ENCODE measurements at regions not wholly inside any gene's neighbourhood (a gene's known extent, or its start where the extent isn't known, plus 50 kb on each side); places are given as distances from the start of the nearest gene placed in this dataset.

GRCh38 chr5:58108511-58108910 is 351.4 kb downstream of the PLK2 start:
- no peak for DNase-seq (ENCODE audit: low spot score)

GRCh38 chr5:58107704-58108103 is 352.2 kb downstream of the PLK2 start:
- no peak for DNase-seq (ENCODE audit: low spot score)

GRCh38 chr5:58106754-58107410 is 353.0 kb downstream of the PLK2 start:
- no peak for DNase-seq (ENCODE audit: low spot score)

- no peak for DNase-seq (ENCODE audit: low spot score)
Observed at GRCh38 chr5:58105836-58106235, 354.1 kb downstream of the PLK2 start.

- DNase-seq (ENCODE audit: low spot score), result no peak
Observed at GRCh38 chr5:58099257-58099656, 360.6 kb downstream of the PLK2 start.

GRCh38 chr5:58094031-58094430 is 365.9 kb downstream of the PLK2 start:
- DNase-seq (ENCODE audit: low spot score), result no peak

DNA sequence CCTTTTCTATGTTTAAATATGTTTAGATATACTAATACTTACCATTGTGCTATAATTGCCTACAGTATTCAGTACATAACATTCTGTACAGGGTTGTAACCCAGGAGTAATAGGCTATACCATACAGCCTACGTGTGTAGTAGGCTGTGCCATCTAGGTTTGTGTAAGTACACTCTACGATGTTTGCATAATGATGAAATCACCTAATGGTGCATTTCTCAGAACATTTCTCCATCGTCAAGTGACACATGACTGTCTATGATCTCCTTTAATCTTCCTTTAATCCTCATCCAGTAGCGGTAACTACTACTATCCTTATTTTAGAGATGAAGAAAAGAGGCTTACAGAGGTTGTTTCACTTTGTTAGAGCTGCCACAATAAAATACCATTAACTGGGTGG is 369.2 kb downstream of the PLK2 start:
- no peak for DNase-seq (ENCODE audit: low spot score)

DNA sequence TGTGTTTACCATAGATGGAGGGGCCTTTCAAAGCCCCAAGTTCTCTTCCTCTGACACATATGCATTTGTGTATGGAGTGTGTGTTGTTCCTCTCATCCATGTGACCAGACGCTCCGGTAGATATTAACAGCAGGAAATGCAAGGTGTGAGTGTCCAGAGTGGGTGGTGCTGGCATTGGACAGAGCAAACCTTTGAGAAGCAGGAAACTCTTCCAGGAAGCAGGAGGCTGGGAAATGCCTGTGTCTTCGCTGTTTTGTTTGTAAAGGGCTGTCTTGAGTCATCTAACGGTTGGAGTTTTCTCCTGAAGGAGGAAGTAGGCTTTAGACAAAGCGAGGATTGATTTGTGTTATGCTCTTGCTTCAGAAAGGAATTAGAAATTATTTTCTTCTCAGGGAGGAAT is 370.9 kb downstream of the PLK2 start:
- DNase-seq (ENCODE audit: low spot score), result no peak

DNA sequence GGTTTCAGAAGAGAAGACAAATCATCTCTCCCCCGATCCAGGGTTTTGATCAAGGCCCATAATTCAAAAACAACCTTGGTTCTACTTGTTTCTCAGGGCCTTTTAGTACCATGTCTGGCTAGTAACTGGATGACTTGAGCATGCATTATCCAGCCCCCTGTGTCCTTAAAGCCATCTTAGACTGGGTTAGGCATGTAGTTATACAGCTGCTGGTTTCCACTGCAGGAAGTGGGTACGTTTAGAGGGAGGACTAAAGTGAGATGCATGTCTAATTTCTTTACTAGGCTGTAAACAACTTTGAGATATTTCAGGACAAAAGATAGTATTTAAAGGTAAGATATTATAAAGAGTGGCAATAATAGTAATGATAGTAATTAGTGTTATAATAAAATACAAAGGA is 372.0 kb downstream of the PLK2 start:
- DNase-seq (ENCODE audit: low spot score), result no peak

DNA sequence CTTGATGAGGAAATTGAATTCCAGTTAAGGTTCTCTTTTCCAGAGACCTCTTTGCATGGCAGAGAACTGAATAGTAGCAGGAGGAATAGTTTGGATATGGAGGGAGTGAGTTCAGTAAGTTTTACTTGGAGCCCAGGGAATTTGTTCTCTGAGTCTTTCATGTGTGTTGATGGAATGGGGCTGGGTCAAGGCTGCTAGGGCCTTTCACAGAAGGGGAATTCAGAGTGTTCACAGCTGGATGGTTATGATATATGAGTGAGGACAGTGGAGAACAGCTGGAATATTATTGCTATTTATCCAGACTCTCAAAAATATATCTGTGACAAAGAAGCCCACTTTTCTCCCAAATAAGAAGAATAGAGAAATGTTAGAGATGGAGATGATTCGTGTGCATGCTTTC is 372.8 kb downstream of the PLK2 start:
- DNase-seq (ENCODE audit: low spot score), result no peak

DNA sequence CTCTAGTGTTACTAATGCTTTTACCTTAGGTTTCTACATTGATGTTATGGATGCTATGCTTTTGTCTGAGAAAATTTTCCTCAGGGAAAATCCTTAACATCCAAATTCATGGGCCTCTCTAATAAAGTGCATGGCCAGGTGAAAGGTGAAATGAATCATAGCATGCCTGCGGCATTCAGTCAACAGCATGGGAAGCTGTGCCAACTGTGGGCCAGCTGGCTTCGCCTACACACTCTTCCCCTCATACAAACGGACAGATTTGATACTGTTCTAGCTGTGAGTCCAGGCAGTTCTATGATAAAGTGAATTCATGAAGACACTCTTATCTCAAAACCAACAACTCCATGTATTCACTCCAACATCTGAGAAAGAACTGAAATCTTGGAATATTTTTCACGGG is 374.1 kb downstream of the PLK2 start:
- no peak for DNase-seq (ENCODE audit: low spot score)

DNA sequence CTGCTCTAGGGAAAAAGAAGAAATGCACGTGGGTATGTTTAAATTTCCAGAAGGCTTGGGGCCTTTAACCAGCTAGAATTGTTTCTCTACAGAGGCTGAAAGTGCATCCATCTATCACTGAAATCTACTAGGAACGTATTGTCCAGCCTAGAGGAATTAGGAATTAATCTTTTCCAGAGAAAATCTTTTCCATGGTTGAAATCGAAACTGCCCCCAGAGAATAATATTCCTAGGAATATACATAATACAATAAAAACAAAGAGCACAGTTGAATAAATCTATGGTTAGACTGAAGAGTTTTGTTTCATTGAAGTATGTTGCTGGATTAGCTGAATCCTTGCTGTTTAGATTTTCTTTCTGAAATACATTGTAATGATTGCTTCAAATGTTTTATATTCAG is 378.5 kb downstream of the PLK2 start:
- no peak for DNase-seq (ENCODE audit: low spot score)

GRCh38 chr5:58080573-58080972 is 379.3 kb downstream of the PLK2 start:
- no peak for DNase-seq (ENCODE audit: low spot score)

DNA sequence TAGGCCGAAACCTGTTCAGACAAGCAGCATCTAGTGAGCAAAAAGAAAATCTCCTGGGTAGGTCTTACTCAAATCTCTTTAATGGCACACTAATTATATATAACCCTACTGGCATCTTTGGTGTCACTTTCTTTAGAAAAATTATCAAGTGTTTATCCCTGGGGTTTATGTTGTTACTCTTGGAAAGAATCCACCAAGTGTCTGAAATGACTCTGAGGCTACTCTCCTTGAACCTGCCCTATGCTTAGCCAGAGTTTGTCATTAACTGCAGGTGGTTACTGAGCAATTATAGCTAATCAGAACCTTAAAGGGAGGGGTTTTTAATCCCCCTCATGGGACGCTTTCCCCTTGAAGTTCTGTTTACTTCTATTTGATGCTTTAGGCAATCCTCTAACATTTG is 381.9 kb downstream of the PLK2 start:
- DNase-seq (ENCODE audit: low spot score), result no peak

DNA sequence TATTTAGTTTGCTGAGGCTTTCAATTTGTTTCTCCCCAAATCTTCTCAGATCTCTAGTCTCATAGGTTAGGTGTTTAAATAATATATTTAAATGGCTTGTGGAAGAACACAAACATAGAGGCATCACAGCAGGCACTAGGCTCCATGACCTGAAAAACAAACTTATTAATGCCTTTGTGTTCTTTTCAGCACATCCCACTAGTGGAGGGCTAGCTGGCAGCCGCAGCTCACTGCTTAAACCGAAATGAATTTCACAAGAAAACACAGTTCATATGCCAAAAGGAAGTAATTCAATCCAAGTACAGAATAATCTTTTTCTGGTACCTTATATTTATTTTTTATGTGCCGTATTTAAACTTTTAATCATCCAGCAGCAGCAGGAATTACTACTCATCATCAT is 382.5 kb downstream of the PLK2 start:
- DNase-seq (ENCODE audit: low spot score), result no peak

DNA sequence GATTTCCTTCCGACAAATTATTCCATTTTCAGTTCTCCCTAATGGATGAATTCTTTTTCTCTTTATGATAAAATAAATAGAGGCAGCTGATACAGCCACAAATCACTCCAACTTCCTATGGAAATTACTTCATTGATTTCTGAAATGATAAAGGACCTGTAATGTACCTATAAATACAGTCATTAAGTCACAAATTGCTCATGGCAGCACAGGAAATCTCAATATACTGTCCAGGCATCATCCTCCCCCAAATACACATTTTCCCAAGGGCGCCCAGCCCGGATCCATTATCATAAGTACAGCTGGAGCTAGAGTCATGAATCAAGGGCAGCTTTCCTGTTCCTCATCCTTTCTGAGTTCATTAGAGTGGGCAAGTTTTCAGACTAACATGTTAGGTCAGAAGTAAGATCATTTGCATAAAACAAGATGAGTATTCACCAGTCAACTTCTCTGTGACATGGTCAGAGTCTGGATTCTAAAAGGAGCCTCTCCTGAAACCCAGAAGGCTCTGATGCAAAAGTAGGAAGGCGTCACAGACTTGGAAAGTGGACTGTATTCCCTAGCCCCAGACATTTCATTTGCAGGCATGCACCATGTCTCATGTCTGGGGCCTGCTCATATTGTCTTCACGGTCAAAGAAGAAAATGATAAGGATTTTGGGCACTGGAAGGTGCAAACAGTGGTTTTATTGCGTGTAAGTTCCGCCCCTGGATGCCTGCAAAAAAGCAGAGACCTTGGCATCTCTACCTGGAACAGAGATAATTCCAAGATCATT is 383.2 kb downstream of the PLK2 start:
- DNase-seq (ENCODE audit: low spot score), result no peak

DNA sequence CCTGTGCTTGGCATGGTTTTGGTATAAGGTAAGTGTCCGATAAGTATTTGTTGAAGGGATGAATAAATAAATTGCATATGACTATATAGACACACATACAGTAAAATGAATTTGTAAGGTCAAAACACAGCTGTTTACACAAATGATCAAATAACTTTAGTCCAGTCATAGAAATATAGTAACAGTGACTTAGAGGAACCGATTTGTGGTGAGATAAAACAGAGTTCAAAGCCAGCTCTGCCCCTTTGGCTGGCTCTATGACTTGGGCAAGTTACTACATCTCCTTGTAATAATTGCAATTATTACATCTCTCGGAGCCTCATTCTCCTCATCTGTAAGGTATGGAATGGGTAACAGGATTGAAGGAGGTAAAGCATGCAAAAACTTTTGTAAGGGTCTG is 384.0 kb downstream of the PLK2 start:
- DNase-seq (ENCODE audit: low spot score), result no peak

GRCh38 chr5:58074717-58075116 is 385.2 kb downstream of the PLK2 start:
- no peak for DNase-seq (ENCODE audit: low spot score)

GRCh38 chr5:58074222-58074621 is 385.7 kb downstream of the PLK2 start:
- no peak for DNase-seq (ENCODE audit: low spot score)

DNA sequence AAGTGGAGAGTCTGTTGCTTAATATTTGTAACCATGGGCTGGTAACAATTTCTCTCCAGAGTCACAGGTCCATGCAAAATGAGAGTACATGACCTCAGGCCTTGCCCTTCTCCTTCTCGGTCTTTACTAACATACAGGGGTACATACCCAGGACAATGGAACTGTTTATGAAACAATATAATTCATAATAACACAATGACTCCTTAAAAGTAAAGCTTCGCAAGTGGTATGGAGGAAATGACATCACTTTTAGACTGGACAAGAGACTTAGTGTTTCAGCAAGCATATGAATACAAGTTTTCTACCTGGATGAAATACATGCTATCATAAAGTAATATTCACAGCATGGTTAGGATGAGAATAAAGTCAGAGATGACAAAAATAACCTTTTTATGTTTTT is 386.6 kb downstream of the PLK2 start:
- DNase-seq (ENCODE audit: low spot score), result no peak

DNA sequence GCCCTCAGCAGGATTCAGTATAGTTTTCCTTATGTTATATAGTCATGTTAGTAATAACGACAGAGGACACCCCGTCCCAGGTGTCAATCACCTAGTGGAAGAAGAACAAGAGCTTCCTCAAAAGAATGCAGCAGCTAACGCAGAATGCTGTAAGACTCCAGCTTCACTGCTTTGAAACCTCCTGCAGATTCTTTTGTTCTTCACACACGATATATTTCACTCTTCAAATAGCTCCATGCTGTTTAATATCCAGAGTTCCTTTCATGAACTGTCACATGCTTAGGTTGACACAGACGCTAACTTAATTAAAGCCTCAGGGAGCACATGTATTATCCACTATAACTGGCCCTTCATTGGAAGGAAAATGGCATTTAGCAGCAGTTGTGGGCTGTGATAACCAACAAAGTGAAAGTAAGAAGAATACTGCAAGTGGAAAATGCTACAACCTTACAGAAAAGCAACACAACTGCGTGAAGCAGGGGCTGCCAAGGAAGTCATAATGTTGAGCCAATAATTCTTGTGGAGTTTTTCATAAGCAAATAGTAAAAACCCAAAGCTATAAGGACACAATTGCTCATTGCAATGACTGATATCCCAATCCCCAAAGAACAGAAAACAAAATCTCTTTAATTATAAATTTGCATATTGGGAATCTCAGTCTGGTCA is 387.5 kb downstream of the PLK2 start:
- DNase-seq (ENCODE audit: low spot score), result no peak

DNA sequence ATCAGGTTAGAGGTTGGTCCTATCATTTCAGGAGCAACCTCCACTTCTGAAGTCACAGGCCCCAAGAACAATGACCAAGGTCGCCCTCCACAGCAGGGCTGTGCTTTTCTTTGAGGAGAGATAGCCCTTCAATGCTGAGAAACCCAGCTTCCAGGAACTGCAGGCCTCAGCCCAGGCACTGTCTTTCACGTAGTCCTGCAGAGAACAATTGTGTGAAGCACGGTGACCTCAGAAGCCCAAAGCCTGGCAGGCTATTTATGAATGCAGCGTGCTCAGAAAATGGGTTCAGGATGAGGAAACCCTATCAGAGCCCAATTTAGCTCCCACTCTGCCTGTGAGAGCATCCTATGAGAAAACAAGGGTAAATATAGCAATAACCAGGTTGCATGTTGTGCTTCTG is 388.3 kb downstream of the PLK2 start:
- DNase-seq (ENCODE audit: low spot score), result peak; percentile 22

- no peak for DNase-seq (ENCODE audit: low spot score)
Observed at GRCh38 chr5:58069846-58070245, 390.0 kb downstream of the PLK2 start.
